CD14-positive monocyte (primary cell): ENCODE measurements at regions not wholly inside any gene's neighbourhood (a gene's known extent, or its start where the extent isn't known, plus 50 kb on each side); places are given as distances from the start of the nearest gene placed in this dataset.

ENCODE experiments used
- DNase-seq, 3 donors: peaks; one replicate each; pipeline ENCODE4 v3.0.0-alpha.2; 2011 to 2022
- H2AFZ ChIP-seq: 2 replicates; pipeline ENCODE4 v1.6.0; 2012; ENCODE audit warnings: mild to moderate bottlenecking, low read depth, low read length, inconsistent platforms; ENCODE audit not compliant: insufficient read depth, poor library complexity, severe bottlenecking
- H3K27ac ChIP-seq, 2 donors: 1 replicate in 1 of 2; 2 replicates in 1 of 2; pipeline ENCODE4 v1.5.1; 2012 to 2013; ENCODE audit warnings: low read length in 2 of 2, control low read depth in 1 of 2, inconsistent platforms in 1 of 2, low read depth in 1 of 2, mild to moderate bottlenecking in 1 of 2
- H3K27me3 ChIP-seq, 2 donors: one replicate each; pipeline versions ENCODE4 v1.6.0 to v1.6.1; 2011 to 2013; ENCODE audit warnings: low read length in 2 of 2; ENCODE audit not compliant: control insufficient read depth in 2 of 2, insufficient read depth in 2 of 2
- H3K36me3 ChIP-seq, 2 donors: replicated peaks in 1 of 2; 1 replicate in 1 of 2; 2 replicates in 1 of 2; pipeline versions ENCODE4 v1.5.1 to v1.6.1; 2012 to 2013; ENCODE audit warnings: low read length in 2 of 2, control low read depth in 1 of 2, inconsistent platforms in 1 of 2, mild to moderate bottlenecking in 1 of 2; ENCODE audit not compliant: insufficient read depth in 2 of 2, control insufficient read depth in 1 of 2
- H3K4me1 ChIP-seq, 2 donors: 1 replicate in 1 of 2; 2 replicates in 1 of 2; pipeline versions ENCODE4 v1.5.1 to v1.6.1; 2012 to 2013; ENCODE audit warnings: low read length in 2 of 2, control low read depth in 1 of 2, inconsistent platforms in 1 of 2, mild to moderate bottlenecking in 1 of 2, moderate library complexity in 1 of 2; ENCODE audit not compliant: insufficient read depth in 2 of 2, control insufficient read depth in 1 of 2
- H3K4me2 ChIP-seq: replicated peaks from 2 replicates; pipeline ENCODE3; 2012; ENCODE audit warnings: low read length, moderate library complexity, mild to moderate bottlenecking; ENCODE audit not compliant: poor library complexity, severe bottlenecking; ENCODE audit errors: extremely low read depth
- H3K4me3 ChIP-seq, 3 experiments: fragments of 200-600 bp in 1 of 3; sonication (generic) in 1 of 3; replicated peaks in 1 of 3; 1 replicate in 2 of 3; 2 replicates in 1 of 3; pipeline ENCODE4 v1.5.1; 2011 to 2013; ENCODE audit warnings: low read length in 3 of 3, mild to moderate bottlenecking in 3 of 3, control low read depth in 2 of 3, low read depth in 2 of 3, inconsistent platforms in 1 of 3, moderate library complexity in 1 of 3
- H3K79me2 ChIP-seq: 2 replicates; pipeline ENCODE4 v1.6.0; 2012; ENCODE audit warnings: mild to moderate bottlenecking, control low read depth, inconsistent platforms, low read length, moderate library complexity; ENCODE audit not compliant: insufficient read depth
- H3K9ac ChIP-seq: 2 replicates; pipeline ENCODE4 v1.6.0; 2017; ENCODE audit warnings: low read length, mild to moderate bottlenecking; ENCODE audit not compliant: insufficient read depth, poor library complexity, severe bottlenecking
- H3K9me3 ChIP-seq, 2 donors: replicated peaks in 1 of 2; 1 replicate in 1 of 2; 2 replicates in 1 of 2; pipeline versions ENCODE4 v1.5.1 to v1.6.1; 2012 to 2013; ENCODE audit warnings: low read length in 2 of 2, control low read depth in 1 of 2; ENCODE audit not compliant: control insufficient read depth in 1 of 2, insufficient read depth in 1 of 2
- H4K20me1 ChIP-seq: 2 replicates; pipeline ENCODE4 v1.6.0; 2012; ENCODE audit warnings: mild to moderate bottlenecking, low read length, control low read depth, moderate library complexity; ENCODE audit not compliant: insufficient read depth
- H3K27ac Mint-ChIP-seq, 7 donors: one replicate each; pipeline ENCODE4 v1.8.0; 2020; ENCODE audit warnings: mild to moderate bottlenecking in 7 of 7, mixed read lengths in 7 of 7, moderate library complexity in 6 of 7, inconsistent platforms in 2 of 7
- H3K27me3 Mint-ChIP-seq, 3 donors: one replicate each; pipeline ENCODE4 v1.8.0; 2021 to 2022; ENCODE audit warnings: low read depth in 3 of 3, mild to moderate bottlenecking in 3 of 3, mixed read lengths in 3 of 3, moderate library complexity in 3 of 3, inconsistent platforms in 1 of 3
- H3K36me3 Mint-ChIP-seq, 2 donors: one replicate each; pipeline ENCODE4 v1.8.0; 2020; ENCODE audit warnings: mixed read lengths in 2 of 2, inconsistent platforms in 1 of 2, mild to moderate bottlenecking in 1 of 2
- H3K4me1 Mint-ChIP-seq: one replicate; pipeline ENCODE4 v1.8.0; 2020; ENCODE audit warnings: mild to moderate bottlenecking, mixed read lengths
- H3K4me3 Mint-ChIP-seq, 2 donors: one replicate each; pipeline ENCODE4 v1.8.0; 2020; ENCODE audit warnings: mild to moderate bottlenecking in 2 of 2, mixed read lengths in 2 of 2, moderate library complexity in 1 of 2
- H3K9me3 Mint-ChIP-seq, 7 donors: one replicate each; pipeline ENCODE4 v1.8.0; 2020 to 2022; ENCODE audit warnings: mixed read lengths in 7 of 7, mild to moderate bottlenecking in 6 of 7, moderate library complexity in 6 of 7, inconsistent platforms in 2 of 7
- WGBS: methylation state at CpG from one replicate; pipeline ENCODE4 v1.1.5; 2013; ENCODE audit warnings: missing lambda C conversion rate; ENCODE audit not compliant: insufficient coverage; 5-methylcytosine and 5-hydroxymethylcytosine counted together
- intact Hi-C, 2 donors: fragments of 100-400 bp; cut with micrococcal nuclease; formaldehyde crosslinking; loops; one replicate each; pipeline versions ENCODE4 v1.15.0 to v1.15.1; 2023
- TF ChIP-seq, protein P1 (sequence below): fragments of 200-600 bp; IDR thresholded peaks from one replicate; pipeline ENCODE4 v1.8.0; 2022; ENCODE audit warnings: antibody characterized with exemption, mild to moderate bottlenecking

DNA sequence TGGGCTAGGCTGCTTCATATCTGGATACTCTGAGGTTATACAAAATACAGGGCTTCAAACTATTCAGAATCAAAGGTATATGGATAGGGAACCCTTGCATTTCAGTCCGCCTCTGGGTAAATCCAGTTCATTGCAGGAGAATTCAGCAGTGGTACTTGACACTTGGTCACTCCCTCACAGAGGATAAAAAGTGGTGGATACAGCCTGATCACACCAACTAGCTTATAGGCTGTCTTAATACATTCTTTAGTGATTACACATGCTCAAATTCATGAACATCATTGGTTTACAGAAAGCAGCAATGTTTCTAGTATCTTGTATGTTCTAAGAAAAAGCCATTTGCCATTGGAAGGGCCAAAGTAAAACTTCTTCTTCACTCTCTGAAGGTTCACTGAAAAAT is 104.8 kb upstream of the PDE5A start:
- Histone ChIP-seq H3K27ac (no peak overlapping the region), H3K9me3 (no peaks in the 10 kb centered on the region), H2AFZ (no peak overlapping the region), H3K9ac (no peak overlapping the region), H3K4me3 (no peak overlapping the region), H4K20me1 (no peaks in the 10 kb centered on the region), H3K36me3 (no peaks in the 10 kb centered on the region), H3K4me1 (no peaks in the 10 kb centered on the region), H3K27me3 (no peaks in the 10 kb centered on the region), H3K79me2 (no peaks in the 10 kb centered on the region), H3K4me2 (no peak overlapping the region)
- WGBS, result no CpG with 5 or more reads among the region's 1 CpG
- Mint-ChIP-seq H3K36me3 (no peaks in the 10 kb centered on the region), H3K4me1 (no peaks in the 10 kb centered on the region), H3K9me3 (peaks cover 0 to 5% (median 0%) of the 10 kb centered on the region in 7 donors), H3K27ac (no peak overlapping the region), H3K27me3 (peaks cover 0 to 3% (median 0%) of the 10 kb centered on the region in 3 donors), H3K4me3 (no peak overlapping the region)
- intact Hi-C loops, result no loop called here
- TF ChIP-seq, protein P1, sequence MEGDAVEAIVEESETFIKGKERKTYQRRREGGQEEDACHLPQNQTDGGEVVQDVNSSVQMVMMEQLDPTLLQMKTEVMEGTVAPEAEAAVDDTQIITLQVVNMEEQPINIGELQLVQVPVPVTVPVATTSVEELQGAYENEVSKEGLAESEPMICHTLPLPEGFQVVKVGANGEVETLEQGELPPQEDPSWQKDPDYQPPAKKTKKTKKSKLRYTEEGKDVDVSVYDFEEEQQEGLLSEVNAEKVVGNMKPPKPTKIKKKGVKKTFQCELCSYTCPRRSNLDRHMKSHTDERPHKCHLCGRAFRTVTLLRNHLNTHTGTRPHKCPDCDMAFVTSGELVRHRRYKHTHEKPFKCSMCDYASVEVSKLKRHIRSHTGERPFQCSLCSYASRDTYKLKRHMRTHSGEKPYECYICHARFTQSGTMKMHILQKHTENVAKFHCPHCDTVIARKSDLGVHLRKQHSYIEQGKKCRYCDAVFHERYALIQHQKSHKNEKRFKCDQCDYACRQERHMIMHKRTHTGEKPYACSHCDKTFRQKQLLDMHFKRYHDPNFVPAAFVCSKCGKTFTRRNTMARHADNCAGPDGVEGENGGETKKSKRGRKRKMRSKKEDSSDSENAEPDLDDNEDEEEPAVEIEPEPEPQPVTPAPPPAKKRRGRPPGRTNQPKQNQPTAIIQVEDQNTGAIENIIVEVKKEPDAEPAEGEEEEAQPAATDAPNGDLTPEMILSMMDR, result no peak
- DNase-seq, result no peak

DNA sequence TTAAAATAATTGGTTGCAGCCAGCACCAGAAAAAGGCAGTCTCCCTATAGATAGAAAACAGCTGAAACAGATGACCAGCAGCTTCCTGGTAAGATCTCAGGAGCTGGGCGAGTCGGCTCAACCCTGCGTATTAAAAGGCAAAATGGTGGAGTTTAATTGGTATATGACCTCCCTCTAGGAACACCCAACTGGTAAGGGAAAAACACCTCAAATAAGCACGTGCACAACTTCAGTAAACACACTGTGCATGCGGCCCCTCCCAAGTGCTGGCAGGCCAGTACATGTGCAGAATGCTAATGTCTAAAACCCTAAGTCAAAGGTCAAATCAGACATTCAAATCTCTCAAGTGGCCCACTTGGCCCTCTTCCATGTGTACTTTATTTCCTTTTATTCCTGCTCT is 103.2 kb upstream of the PDE5A start:
- no peak for DNase-seq
- Mint-ChIP-seq H3K4me1 (no peaks in the 10 kb centered on the region), H3K4me3 (no peak overlapping the region), H3K27ac (no peak overlapping the region), H3K9me3 (peaks cover 0 to 7% (median 0%) of the 10 kb centered on the region in 7 donors), H3K27me3 (peaks cover 0 to 1% (median 0%) of the 10 kb centered on the region in 3 donors), H3K36me3 (no peaks in the 10 kb centered on the region)
- Histone ChIP-seq H2AFZ (no peak overlapping the region), H3K36me3 (no peaks in the 10 kb centered on the region), H3K9me3 (no peaks in the 10 kb centered on the region), H3K27ac (no peak overlapping the region), H3K27me3 (no peaks in the 10 kb centered on the region), H3K79me2 (no peaks in the 10 kb centered on the region), H4K20me1 (no peaks in the 10 kb centered on the region), H3K4me1 (no peaks in the 10 kb centered on the region), H3K4me2 (no peak overlapping the region), H3K4me3 (no peak overlapping the region), H3K9ac (no peak overlapping the region)
- 100% methylated on average over 2 of the region's 5 CpGs for WGBS
- TF ChIP-seq, protein P1, result no peak
- intact Hi-C loops, result no loop called here
